ENCODE measurements at regions not wholly inside any gene's neighbourhood (a gene's known extent, or its start where the extent isn't known, plus 50 kb on each side); places are given as distances from the start of the nearest gene placed in this dataset.

GRCh38 chr2:195537811-195538210 is 119.2 kb upstream of the SLC39A10 start:
- no TSS peak for BruUV-seq (replicated peaks)
- no peak overlapping the region for H3K27ac ChIP-seq (ENCODE audit: extremely low read length, insufficient read depth, low read length)
- in situ Hi-C loops (cut with HindIII; ENCODE audit: extremely low pct_ligation_motif_present, low pct_unique_long_range_greater_than_20kb) (no loop called here), intact Hi-C loops (cut with micrococcal nuclease; ENCODE audit: unreplicated experiment) (no loop called here)
- H3K9me3 ChIP-seq (ENCODE audit: low read length): no peaks in the 10 kb centered on the region
- no peaks in the 10 kb centered on the region for H3K4me1 ChIP-seq (ENCODE audit: insufficient read depth, low read length)
- H2AFZ ChIP-seq (ENCODE audit: low read length): no peak overlapping the region
- CTCF ChIA-PET (ENCODE audit: low intra/inter-chr PET ratio, low total read pairs): no interaction called here
- no peaks in the 10 kb centered on the region for H4K20me1 ChIP-seq (ENCODE audit: insufficient read depth, low read length)
- DNase-seq (ENCODE audit: low spot score) (no peak), FAIRE-seq (no peak), ATAC-seq (no peak)
- H3K36me3 ChIP-seq (replicated peaks in 1 of 2; ENCODE audit: control insufficient read depth in 1 of 2, insufficient read depth in 2 of 2, low read length in 2 of 2): no peaks in the 10 kb centered on the region
- H3K4me2 ChIP-seq (ENCODE audit: low read depth, low read length): no peak overlapping the region
- no peak overlapping the region for H3K4me3 ChIP-seq (replicated peaks in 1 of 3; ENCODE audit: insufficient read depth in 1 of 3, low read depth in 2 of 3, low read length in 3 of 3)
- WGBS (ENCODE audit: low lambda C conversion rate): 93% methylated on average over 3 of the region's 3 CpGs
- POLR2A ChIA-PET: no interaction called here
- H3K27me3 ChIP-seq (ENCODE audit: control insufficient read depth in 1 of 2, insufficient read depth in 2 of 2, low read length in 2 of 2): peaks cover 0 to 4% of the 10 kb centered on the region in 2 experiments; a peak in 1 of 5 replicates
- no peaks in the 10 kb centered on the region for H3K79me2 ChIP-seq (ENCODE audit: insufficient read depth, low read length)
- no peak overlapping the region for H3K9ac ChIP-seq (ENCODE audit: insufficient read depth, low read depth, low read length)
- TF ChIP-seq ZNF569 (CRISPR knock-in tag; IDR thresholded peaks at IDR 0.05; ENCODE audit: borderline replicate concordance): no peak
- no peak for TF ChIP-seq GABPA (IDR thresholded peaks at IDR 0.05; ENCODE audit: low read depth, low read length)
- no peak for TF ChIP-seq GABPA (CRISPR knock-in tag; IDR thresholded peaks at IDR 0.05; ENCODE audit: low read depth)
- TF ChIP-seq MTF1 (CRISPR knock-in tag; IDR thresholded peaks at IDR 0.05): no peak
- TF ChIP-seq TGIF2 (CRISPR knock-in tag; IDR thresholded peaks at IDR 0.05): no peak
- TF ChIP-seq RBAK (CRISPR knock-in tag; IDR thresholded peaks at IDR 0.05): no peak
- TF ChIP-seq PREB (CRISPR knock-in tag; IDR thresholded peaks at IDR 0.05): no peak
- TF ChIP-seq MBD4 (IDR thresholded peaks at IDR 0.05; ENCODE audit: borderline replicate concordance, low read length): no peak
- no peak for TF ChIP-seq CREB3 (CRISPR knock-in tag; IDR thresholded peaks at IDR 0.05)
- TF ChIP-seq MAF1 (CRISPR knock-in tag; IDR thresholded peaks at IDR 0.05; ENCODE audit: borderline replicate concordance): no peak
- no peak for TF ChIP-seq ZNF800 (CRISPR knock-in tag; IDR thresholded peaks at IDR 0.05)
- no peak for TF ChIP-seq NKX3-1 (CRISPR knock-in tag; IDR thresholded peaks at IDR 0.05)
- no peak for TF ChIP-seq DRAP1 (CRISPR knock-in tag; IDR thresholded peaks at IDR 0.05)
- TF ChIP-seq KLF16 (CRISPR knock-in tag; IDR thresholded peaks at IDR 0.05): no peak
- TF ChIP-seq NFATC3 (CRISPR knock-in tag; IDR thresholded peaks at IDR 0.05): no peak
- TF ChIP-seq ZNF274 (CRISPR knock-in tag; IDR thresholded peaks at IDR 0.05): no peak
- no peak for TF ChIP-seq PHF20 (CRISPR knock-in tag; IDR thresholded peaks at IDR 0.05)
- TF ChIP-seq RERE (CRISPR knock-in tag; IDR thresholded peaks at IDR 0.05; ENCODE audit: low read depth): no peak
